SIG-M5 treated with dmso at 0.1 percent for 504 hours (cell line): ENCODE measurements at regions not wholly inside any gene's neighbourhood (a gene's known extent, or its start where the extent isn't known, plus 50 kb on each side); places are given as distances from the start of the nearest gene placed in this dataset.

Experiments used
- DNase-seq: peaks from one replicate; lab custom pipeline; 2025; ENCODE audit not compliant: unreplicated experiment; lab: John Stamatoyannopoulos, UW

- DNase-seq: no peak
These were observed 74.1 kb upstream of the UNC5B start for GRCh38 chr10:71138166-71138830.

DNA sequence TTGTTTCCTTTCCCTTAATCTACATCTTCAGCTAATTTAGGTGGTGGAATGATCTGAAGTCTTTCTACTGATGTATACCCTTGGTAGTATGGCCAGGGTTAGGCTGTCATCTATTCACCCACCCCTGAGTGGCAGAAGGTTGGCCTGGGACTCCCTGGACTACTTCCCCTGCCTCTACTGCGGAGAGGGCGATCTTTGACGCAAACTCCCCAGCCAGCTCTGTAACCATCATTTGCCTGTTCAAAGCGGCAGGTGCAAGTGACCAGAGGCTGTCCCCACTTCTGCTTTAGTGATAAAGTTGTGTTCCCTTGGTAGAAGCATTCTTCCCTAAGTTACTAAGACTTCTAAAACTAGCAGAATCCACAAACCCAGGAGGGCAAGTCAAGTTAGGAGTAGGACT is 70.8 kb upstream of the UNC5B start:
- DNase-seq: no peak

GRCh38 chr10:71143170-71143569 is 69.2 kb upstream of the UNC5B start:
- no peak for DNase-seq

DNA sequence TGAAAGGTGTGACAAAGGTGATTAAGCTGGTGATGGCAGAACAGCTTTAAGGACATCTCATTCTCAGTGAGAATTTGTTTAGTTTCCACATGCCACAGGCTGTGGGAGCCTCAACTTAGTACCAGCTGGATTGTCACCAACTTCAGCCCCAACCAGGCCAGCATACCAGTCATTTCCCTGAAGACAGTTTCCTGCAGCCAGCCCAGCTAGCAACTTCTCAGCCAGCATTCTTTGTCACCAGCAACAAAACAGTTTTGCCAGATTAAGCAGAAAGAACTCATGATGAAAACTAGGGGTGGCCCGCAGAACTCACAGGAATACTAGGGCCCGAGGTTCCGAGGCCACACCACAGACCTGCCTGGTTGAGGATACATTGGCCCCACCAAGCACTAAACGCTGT is 68.8 kb upstream of the UNC5B start:
- no peak for DNase-seq

GRCh38 chr10:71144824-71145223 is 67.5 kb upstream of the UNC5B start:
- no peak for DNase-seq

DNA sequence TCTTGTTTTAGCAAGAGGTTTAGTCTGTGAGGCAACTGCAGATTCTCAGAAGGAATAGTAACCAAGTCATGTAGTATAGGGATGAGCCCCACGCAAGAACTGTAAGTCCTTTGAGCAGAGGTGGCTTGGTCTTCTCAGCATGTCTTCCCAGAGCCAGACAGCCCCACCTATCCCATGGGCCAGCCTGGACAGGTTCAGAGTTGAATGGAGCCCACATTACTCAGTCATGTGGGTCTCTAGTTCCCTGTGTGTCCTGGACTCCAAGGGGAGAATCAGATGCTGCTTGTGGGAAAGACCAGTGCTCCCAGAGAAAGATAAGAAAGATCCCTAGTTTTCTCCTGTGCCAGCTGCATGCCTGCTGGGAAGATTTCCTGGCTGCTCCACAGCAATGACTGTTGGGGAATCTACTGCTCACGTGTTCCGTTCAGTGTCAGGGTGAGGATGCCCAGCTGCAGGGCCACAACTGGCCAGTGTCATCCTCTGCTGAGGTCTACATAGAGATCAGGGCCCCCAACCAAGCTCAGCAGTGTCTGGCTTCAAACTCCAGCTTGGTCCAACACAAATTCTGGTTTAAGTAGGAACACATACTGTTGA is 66.9 kb upstream of the UNC5B start:
- DNase-seq: no peak

GRCh38 chr10:71150796-71151195 is 61.6 kb upstream of the UNC5B start:
- DNase-seq: no peak

DNA sequence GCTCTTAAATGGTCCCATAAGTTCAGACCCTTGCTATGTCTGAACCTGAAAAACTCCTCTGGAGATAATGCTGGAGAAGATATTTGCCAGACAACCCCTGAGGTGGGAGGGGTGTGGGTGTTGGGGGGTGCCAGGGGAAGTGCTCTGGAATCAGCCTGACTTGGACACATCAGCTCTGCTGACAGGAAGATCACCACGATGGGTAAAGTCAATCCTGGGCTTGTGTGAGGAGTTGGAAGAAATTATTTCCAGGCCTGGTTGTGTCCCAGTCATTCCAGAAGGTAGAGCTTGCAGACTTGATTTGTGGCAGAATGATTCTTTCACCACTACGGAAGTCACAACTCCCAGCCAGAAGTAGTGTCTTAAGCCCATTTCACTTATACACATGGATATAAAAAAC is 60.3 kb upstream of the UNC5B start:
- no peak for DNase-seq

- DNase-seq: no peak
These were observed 55.9 kb upstream of the UNC5B start for GRCh38 chr10:71156436-71156835.

DNA sequence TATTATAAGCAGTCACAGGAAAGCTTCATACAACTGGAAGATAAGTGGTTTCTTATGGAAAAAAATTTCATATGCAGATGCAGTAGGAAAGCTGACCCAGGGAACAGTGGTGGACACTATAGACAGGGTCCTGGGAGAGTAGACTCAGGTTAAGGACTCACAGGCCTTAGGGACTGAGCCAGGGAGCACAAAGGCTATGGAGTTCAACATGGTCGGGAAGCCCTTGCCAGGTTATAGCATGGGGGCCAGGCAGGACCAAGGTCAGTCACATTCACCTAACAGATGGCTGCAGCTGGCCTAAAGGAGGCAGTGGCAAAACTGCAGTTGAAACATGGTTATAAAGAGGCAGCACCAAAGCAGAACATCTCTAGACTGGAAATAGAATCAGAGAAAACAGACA is 54.9 kb upstream of the UNC5B start:
- no peak for DNase-seq

DNA sequence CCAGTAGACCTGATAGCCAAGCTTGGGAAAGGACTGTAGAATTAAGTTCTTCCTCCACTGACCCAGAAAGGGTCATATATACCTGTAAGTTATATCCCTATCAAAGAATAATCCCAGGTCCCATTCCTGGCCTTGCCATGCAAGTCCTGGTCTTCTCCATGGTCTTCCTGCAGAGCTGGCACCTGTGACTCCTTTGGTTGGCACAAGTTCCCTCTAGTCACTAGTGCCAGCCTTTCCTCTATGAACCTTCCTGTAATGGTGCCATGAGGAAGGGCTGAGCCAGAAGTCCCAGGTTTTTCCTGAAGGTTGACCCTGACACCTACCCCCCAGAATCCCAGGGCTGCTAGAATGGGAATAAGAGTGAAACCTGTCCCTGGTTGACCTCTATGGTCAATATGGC is 54.1 kb upstream of the UNC5B start:
- DNase-seq: no peak

- no peak for DNase-seq
These were observed 53.5 kb upstream of the UNC5B start for GRCh38 chr10:71158902-71159301.

GRCh38 chr10:71159892-71160291 is 52.5 kb upstream of the UNC5B start:
- no peak for DNase-seq

DNA sequence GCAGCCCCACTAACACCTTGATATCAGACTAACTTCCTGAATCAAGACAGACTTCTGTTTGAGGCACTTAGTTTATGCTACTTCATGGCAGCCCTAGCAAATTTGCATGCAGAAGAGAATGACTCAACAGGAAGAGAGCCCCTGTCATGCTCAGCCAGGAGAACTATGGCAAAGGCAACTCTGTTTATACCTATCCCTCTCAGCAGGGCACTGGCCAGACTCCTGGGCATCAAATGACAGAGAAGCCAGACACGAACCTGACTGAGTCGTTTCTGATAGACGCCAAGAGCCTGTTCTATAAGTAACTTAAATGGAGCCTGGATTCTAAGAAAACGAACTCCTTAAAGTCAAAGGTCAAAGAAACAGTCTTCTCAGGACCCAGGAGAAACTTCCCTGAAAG is 50.9 kb upstream of the UNC5B start:
- DNase-seq: no peak
